ENCODE measurements at regions not wholly inside any gene's neighbourhood (a gene's known extent, or its start where the extent isn't known, plus 50 kb on each side); places are given as distances from the start of the nearest gene placed in this dataset.

DNA sequence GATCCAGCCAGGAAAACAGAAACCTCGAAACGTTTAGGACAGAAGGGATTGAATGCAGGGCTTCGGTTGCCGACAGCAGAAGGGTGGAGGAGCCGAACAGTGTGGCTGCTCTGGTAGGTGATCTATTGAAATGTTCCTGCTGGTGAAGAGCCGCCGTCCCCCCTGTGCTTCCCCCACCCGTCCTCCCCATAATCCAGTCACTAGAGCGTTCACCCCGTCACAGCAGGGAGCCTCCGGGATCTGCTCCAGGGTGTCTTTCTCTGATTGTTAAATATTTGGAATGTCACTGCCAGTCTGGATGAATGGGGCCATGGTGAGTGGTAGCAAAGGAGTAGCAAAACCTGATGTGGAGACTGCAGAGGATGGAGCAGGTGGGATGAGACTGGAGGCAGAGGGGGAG lies 255.1 kb upstream of the CSF3R start:
- 22% methylated on average over 11 of the region's 11 CpGs for WGBS, 2 donors
- DNase-seq, result no peak

DNA sequence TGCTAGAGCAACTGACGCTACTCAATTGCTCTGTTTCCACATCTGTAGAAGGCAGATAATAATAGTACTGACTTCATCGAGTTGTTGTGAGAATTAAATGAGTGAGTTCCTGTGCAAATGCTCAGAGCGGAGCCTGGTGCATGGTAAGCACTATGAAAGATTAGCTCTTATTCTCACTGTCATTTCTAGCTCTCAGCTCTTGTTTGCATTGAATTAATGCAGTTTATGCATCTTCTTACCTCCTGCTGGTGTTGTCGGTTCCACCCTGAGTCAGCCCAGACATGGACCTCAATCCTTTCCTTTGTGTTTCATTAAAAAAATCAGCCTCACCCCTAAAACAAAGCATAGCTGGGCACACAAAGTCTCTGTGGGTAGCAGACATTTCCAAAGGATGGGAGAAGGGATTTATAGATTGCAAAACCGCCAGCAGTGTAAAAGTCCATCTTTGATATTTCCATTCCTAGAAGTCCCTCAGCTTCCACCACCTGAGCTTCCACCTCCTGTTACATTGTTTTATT lies 254.4 kb upstream of the CSF3R start:
- Histone ChIP-seq H3K9me3 (no peaks in the 10 kb centered on the region), H3K27ac (no peak overlapping the region), H3K4me1 (no peaks in the 10 kb centered on the region), H3K4me3 (replicated peaks in 1 of 3) (no peak overlapping the region), H3K36me3 (no peaks in the 10 kb centered on the region), H3K27me3 (no peaks in the 10 kb centered on the region)
- DNase-seq, result no peak
- WGBS, 2 donors, result 44 to 55% methylated on average over 5 of the region's 5 CpGs
- TF ChIP-seq, protein P1, sequence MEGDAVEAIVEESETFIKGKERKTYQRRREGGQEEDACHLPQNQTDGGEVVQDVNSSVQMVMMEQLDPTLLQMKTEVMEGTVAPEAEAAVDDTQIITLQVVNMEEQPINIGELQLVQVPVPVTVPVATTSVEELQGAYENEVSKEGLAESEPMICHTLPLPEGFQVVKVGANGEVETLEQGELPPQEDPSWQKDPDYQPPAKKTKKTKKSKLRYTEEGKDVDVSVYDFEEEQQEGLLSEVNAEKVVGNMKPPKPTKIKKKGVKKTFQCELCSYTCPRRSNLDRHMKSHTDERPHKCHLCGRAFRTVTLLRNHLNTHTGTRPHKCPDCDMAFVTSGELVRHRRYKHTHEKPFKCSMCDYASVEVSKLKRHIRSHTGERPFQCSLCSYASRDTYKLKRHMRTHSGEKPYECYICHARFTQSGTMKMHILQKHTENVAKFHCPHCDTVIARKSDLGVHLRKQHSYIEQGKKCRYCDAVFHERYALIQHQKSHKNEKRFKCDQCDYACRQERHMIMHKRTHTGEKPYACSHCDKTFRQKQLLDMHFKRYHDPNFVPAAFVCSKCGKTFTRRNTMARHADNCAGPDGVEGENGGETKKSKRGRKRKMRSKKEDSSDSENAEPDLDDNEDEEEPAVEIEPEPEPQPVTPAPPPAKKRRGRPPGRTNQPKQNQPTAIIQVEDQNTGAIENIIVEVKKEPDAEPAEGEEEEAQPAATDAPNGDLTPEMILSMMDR (IDR thresholded peaks at IDR 0.05), result no peak
- TF ChIP-seq POLR2A (IDR thresholded peaks at IDR 0.05), result no peak
- intact Hi-C loops (cut with DNase I), result no loop called here

More for the DNA sequence above, 255.1 kb upstream of the CSF3R start:
- H3K9me3 ChIP-seq, result no peaks in the 10 kb centered on the region
- no peak overlapping the region for H3K4me3 ChIP-seq (replicated peaks in 1 of 3)
- no peak overlapping the region for H3K27ac ChIP-seq
- TF ChIP-seq, protein P1 (IDR thresholded peaks at IDR 0.05), result no peak
- TF ChIP-seq POLR2A (IDR thresholded peaks at IDR 0.05), result no peak
- H3K36me3 ChIP-seq, result no peaks in the 10 kb centered on the region
- H3K27me3 ChIP-seq, result no peaks in the 10 kb centered on the region
- no peaks in the 10 kb centered on the region for H3K4me1 ChIP-seq
- intact Hi-C loops (cut with DNase I), result no loop called here

DNA sequence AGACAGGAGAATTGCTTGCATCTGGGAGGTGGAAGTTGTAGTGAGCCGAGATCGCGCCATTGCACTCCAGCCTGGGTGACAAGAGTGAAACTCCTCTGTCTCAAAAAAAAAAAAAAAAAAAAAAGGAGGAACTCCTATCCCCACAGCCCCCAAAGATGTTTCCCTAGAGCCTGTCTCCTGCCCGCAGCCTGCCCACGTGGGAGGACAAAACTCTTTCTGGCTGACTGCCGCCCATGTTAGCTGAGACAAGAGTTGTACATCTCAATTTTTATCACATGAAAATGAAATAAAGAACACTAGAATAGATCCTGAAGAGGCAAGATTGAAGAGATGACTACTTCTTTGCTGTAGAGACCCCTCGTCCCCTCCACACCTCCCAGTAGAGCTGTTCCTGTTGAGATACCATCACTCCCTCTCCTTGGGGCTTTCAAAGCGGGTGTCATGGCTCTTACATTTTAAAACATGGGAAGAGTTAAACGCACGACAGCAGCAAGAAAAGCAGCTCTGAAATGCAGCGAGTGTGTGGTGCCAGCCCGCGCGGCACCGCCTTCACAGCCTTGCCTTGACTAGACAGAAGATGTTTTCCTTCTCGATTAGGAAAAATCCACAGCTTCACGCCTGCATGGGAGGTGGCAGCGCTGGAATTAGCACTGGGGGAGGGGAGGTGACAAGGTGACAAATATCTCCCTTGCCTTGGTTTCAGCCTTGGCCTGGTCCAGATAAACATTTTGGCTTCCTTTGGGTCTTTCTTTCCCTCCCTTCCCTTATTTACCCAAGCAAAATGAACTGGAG lies 253.4 kb upstream of the CSF3R start:
- Histone ChIP-seq H3K36me3 (no peaks in the 10 kb centered on the region), H3K27me3 (no peaks in the 10 kb centered on the region), H3K27ac (no peak overlapping the region), H3K4me3 (replicated peaks in 1 of 3) (no peak overlapping the region), H3K9me3 (no peaks in the 10 kb centered on the region), H3K4me1 (no peaks in the 10 kb centered on the region)
- intact Hi-C loops (cut with DNase I), result no loop called here
- WGBS, 2 donors, result 32 to 34% methylated on average over 17 to 18 of the region's 18 CpGs
- TF ChIP-seq POLR2A (IDR thresholded peaks at IDR 0.05), result no peak
- TF ChIP-seq, protein P1 (IDR thresholded peaks at IDR 0.05), result no peak
- DNase-seq, result no peak

DNA sequence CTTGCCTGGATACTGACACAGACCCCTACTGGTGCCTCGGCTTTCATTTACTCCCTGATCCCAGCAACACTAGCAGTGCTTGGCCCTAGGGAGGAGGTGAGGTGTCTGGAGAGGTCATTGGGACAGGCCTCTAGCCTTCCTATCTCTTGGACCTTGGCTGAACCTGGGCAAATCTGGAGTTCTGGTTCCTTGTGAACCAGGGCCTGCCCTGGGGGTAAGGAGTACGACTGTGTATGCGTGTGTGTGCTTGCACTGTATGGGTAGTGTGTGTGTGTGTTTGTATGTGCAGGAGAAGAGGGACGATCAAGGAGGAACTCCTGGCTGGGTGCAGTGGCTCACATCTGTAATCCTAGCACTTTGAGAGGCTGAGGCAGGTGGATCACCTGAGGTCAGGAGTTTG lies 252.7 kb upstream of the CSF3R start:
- Histone ChIP-seq H3K36me3 (no peaks in the 10 kb centered on the region), H3K4me1 (no peaks in the 10 kb centered on the region), H3K27me3 (no peaks in the 10 kb centered on the region), H3K4me3 (replicated peaks in 1 of 3) (no peak overlapping the region), H3K27ac (no peak overlapping the region), H3K9me3 (no peaks in the 10 kb centered on the region)
- intact Hi-C loops (cut with DNase I), result no loop called here
- 85 to 88% methylated on average over 4 of the region's 4 CpGs for WGBS, 2 donors
- no peak for DNase-seq
- TF ChIP-seq POLR2A (IDR thresholded peaks at IDR 0.05), result no peak

DNA sequence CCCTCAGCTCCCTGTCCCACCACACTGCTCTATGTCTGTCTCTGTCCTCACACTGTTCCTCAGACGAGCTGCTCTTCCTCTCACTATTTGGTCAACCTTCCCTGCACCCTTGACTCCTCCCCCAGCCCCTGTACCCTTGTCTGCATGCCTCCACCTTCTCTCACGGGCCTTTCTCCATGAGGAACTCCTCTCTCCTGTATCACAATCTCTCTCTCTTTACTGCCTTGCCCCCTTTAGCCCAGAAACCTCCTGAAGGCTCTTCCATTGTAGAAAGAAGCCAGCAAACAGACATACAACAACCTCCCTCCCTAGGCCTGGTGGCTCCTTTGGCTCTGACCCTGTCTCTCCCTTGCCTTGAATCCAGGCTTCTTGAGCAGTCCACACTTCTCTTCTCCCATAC lies 251.6 kb upstream of the CSF3R start:
- Histone ChIP-seq H3K27me3 (no peaks in the 10 kb centered on the region), H3K27ac (no peak overlapping the region), H3K36me3 (no peaks in the 10 kb centered on the region), H3K4me1 (no peaks in the 10 kb centered on the region), H3K9me3 (no peaks in the 10 kb centered on the region), H3K4me3 (replicated peaks in 1 of 3) (no peak overlapping the region)
- TF ChIP-seq POLR2A (IDR thresholded peaks at IDR 0.05), result no peak
- TF ChIP-seq, protein P1 (IDR thresholded peaks at IDR 0.05), result no peak
- no peak for DNase-seq
- intact Hi-C loops (cut with DNase I), result no loop called here
- WGBS, 2 donors, result 45 to 48% methylated on average over 2 of the region's 2 CpGs
